HG02870 (cell line): ENCODE measurements at regions not wholly inside any gene's neighbourhood (a gene's known extent, or its start where the extent isn't known, plus 50 kb on each side); places are given as distances from the start of the nearest gene placed in this dataset.
A peak's percentile ranks its signal among the peaks of the same experiment; 100 is the strongest.

Source experiments
- ATAC-seq: cut with Tn5 transposase; IDR thresholded peaks from one replicate; pipeline ENCODE4 v1.9.1; 2021; ENCODE audit warnings: mild to moderate bottlenecking, moderate library complexity; ENCODE audit not compliant: unreplicated experiment

DNA sequence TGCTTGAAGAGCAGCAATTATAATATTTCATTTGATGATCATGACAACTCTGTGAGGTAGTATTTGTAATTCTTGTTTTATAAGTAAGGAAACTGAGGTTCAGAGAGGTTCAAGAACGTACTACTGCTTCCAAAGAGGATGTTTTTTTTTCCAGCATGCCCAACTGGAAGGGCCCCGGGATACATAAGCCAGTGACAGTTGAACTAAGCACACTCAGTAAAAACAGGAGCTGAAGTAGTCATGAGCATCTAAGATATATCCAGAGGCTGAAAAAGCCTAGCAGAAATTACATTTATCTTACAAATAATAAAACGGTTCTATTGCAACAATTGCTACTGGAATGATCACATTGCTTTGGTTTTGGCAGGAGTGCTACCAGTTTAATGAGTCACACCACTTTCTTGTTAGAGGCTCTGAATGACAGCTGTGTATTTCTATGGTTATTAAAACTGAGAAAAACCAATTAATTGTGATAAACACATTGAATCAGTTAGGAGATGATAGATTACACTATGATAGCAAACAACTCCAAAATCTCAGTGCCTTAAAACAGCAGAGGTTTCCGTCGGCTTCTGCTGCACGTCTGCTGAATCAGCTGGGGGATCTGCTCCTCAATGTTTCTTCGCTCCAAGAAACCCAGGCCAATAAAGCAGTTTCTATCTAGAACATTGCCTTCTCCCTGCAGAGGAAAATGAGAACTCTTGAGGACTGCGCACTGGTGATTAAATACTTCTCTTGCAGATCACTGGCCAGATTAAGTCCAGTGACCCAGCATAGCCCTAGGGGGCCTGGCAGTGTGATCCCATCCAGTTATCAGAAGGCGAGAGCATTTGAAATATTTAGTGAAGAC is 522.7 kb downstream of the PLPP3 start:
- ATAC-seq, result no peak

DNA sequence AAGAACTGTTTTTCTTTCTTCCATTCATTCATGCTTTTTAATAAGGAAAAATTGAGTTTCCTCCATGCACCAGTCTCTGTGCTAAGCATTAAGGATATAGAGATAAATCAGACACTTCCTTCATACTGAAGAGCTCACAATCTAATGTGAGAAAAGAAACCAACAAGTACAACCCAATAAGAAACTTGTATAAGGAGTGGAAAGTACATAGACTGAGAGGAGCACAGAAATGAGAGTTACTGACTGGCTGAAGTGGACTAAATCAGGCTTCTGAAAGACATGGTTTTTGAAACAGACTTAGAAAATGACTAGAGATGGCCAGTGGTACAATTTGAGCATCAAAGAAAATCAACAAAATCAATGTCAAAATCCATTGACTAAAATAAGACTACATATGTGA is 524.4 kb downstream of the PLPP3 start:
- no peak for ATAC-seq

DNA sequence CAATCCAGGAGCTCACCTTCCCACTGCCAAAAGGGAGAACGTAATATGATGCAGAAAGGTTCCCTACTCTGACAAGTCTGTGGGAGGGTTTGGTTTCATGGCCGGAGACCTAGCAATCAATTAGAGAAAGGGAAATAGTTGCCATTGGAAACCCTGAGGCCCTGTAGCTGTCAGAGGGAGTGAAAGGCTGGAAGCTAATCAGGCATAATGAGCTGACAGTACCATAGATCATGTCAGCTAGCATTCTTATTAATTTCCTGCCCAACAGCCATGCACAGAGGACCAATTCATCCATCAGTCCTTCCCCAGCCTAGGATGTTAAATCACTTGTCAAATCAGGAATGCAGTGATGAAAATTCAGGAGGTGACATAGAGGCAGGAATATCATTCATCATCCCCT is 527.3 kb downstream of the PLPP3 start:
- no peak for ATAC-seq

DNA sequence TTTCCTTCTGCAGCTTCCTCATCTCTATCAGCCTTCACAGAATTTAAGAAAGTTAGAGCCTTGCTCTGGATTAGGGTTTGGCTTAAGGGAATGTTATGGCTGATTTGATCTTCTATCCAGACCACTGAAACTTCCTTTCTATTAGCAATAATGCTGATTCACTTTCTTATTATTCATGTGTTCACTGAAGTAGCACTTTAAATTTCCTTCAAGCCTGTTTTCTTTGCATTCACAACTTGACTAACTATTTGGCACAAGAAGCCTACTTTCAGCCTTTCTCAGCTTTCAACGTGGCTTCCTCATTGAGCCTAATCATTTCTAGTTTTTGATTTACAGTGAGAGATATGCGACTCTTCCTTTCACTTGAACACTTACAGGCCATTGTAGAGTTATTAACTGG is 528.5 kb downstream of the PLPP3 start:
- ATAC-seq, result no peak

DNA sequence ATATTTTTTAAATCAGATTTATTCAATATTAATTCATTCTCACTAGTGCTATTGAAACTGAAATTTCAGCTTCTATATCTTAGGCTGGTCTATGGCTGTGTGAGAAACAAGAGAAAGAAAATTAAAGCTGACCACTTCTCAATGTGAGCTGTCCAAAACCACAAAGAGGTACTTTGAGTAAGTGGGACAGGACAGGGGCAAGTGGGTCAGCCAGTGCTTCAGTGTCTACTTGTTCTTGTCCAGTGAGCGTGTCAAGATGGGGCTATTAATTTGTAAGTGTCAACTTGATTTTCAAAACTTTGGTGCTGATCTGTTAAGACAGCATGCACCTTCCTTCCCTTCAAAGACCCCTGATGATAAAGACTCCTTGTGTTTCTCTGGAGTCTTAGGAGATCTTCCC is 533.9 kb downstream of the PLPP3 start:
- no peak for ATAC-seq

DNA sequence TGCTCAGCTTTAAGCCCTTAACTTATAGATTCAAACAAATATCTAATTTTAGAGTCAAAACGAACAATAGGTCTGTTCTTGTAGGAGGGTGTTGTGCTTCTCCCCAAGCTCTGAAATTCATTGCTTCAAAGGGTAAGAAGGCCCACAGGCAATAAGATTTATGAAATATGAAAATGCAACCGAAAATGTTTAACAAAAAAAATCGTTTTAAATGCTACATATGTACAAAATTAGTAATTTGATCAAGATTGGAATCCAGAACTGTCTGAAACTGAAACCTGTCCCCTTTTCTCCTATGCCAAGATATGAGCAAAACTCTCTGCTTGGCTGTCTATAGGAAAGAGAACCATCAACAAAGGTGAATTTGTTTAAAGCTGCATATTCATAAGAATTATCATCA is 534.3 kb downstream of the PLPP3 start:
- no peak for ATAC-seq

DNA sequence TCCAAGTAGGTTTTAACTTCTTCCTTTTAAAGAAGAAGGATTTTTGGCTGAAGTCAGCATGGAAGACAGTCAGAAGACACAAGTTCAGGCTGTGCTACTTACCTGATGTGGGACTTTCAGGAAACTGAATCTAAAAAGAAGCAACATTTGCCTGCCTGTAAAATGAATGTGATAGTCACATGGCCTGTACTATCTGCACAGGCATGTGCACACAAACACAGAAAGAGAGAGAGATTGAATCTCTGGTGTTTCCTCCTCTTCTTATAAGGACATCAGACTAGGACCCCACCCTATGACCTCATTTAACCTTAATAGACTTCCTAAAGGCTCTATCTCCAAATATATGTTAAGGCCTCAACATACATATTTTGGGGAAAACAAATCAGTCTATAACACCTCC is 542.9 kb downstream of the PLPP3 start:
- ATAC-seq, result no peak

DNA sequence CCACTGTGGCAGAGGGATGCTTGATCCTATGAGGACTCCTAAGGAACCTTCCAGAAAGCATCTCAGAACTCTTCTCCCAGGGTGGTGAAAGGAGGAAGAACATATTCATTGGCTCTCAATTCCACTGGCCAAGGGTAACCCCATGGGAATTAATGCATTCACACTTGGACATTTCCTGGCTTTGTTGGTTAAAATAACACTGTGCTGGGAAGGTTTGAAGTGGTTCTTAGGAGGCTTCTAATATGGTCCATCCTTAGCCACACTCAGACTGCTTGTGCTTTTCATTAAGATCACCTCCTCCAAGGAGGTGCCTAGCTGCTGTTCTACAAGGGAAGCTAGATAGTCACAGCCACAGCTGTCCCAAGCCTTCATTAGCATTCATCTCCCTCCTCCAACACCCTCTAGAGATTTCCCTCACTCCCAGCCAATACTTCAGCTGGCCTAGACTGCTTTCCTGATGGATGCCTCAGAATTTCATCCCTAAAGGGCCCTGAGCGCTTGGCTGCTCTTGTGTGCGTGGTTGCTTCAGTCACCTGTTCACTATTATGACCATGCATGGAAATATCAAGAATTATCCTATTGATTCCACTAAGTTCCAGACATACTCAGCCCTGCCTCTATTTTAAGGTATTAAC is 544.4 kb downstream of the PLPP3 start:
- ATAC-seq, result no peak

DNA sequence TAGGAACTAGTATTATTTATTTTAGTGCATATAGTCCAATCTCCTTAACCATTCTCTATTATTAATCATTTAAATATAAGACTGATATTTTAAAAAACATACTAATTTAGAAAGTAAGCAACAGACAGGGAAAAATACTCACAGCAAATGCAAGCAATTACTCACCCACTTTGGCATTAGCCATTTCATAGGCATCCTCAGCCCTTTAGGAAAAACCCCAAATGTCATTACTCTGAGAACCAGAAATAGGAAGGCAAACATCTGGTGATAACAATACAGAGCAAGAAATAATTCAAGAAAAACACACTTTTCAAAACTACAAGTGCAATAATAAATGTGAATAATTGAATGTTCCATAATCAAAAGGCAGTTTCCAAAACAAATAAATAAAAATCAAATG is 545.1 kb downstream of the PLPP3 start:
- no peak for ATAC-seq

DNA sequence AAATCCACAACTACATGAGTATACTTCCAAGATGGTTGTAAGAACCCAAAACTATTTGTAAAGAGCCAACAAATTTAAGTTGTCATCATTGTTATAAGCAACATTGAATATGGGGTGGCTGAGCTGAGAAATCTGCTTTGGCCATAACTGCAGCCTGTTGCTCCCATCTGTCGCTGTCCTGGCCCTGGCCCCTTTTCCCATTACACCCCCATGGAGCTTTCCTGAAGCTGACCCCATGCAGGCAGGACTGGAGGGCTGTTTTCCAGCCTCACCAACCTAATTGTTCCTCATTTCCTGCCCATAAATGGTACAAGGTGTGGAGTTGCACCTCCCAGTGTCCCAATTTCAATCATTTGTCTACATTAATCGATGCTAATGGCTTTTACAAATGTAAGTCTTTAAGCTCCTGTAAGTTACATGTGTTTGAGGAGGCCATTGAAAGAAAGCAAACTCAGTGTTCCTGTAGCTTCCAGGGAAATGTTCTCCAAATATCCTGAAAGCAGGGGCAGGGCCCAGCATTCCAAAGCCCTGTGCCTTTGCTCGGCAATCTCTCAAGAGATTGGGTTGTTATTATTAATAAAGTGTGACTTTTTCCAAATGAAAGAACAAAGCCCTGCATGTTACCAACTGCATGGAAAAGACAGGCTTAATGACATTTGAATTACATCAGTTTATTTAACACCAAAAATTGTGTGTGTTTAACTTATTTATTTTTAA is 545.9 kb downstream of the PLPP3 start:
- ATAC-seq, result no peak

DNA sequence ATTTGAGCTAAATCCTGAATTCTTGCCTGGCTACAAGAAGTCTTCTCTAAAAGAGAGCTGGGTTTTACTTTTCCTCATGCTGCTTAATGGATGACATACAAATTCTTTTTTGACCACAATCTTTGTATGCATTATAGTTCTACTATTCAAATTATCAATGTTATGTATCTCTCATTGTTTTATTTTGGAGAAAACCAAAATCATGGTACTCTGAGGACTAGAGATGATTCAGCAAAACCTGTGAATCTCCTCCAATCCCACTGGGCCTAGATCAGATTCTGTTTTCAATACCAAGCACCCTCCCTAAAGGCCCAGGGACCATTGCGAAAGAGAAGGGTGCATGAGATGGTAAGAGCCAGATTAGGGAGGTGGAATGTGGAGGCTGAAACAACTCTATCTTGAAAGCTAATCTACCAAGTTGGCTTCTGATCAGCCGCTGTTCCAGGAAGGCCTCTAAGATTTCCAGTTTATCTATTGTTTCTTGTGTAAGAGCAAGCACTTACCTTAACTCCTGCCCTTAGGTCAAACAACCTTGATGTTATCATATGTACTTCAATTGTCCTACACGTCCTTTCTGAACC is 547.2 kb downstream of the PLPP3 start:
- ATAC-seq, result no peak

DNA sequence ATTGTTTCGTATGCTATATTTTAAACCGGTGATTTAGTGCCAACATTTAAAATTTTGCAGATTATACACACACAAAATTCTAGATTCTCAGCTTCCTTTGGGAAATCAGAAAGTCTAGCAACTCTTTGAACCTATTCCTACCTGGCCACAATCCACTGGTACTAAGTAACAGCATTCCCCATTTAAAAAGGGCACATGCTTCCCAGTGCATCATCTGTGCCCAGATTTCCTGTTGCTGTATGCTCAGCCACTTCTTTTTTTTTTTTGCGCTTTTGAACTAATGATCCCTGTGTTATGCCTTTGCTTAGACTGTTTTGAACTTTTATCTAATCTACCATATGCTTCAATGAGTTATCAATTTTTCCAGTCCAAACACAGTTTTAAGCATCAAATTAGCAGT is 548.4 kb downstream of the PLPP3 start:
- ATAC-seq, result no peak

DNA sequence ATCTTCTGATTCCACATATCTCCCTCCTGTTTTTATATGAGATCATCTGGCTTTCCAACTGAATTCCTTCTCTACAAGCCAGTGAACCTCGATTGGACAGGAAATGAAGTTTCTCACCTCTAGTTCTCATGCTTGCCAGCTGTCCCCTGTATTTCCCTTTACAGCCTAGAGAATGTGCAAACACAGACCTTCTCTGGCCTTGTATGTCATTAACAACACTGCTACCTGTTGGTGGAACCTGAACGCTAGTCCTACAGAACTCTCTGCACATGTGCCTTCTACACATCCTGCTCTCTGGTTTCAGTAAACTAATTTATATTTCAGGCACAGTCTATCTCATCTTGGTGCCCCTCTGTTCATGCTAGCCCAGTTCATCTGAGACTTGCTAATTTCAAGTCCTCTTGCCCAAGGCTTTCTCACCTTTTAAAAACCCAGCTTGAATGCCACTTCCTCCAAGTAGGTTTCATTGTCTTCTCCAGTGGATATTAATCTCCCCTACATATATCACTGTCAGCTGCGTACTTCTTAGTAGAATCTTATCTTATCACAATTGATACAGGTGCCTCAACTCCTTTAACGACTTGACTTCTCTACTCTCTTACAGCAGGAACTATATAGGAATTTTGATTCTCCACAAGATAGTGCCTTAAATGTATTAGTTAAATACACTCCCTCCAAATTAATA is 549.9 kb downstream of the PLPP3 start:
- no peak for ATAC-seq

DNA sequence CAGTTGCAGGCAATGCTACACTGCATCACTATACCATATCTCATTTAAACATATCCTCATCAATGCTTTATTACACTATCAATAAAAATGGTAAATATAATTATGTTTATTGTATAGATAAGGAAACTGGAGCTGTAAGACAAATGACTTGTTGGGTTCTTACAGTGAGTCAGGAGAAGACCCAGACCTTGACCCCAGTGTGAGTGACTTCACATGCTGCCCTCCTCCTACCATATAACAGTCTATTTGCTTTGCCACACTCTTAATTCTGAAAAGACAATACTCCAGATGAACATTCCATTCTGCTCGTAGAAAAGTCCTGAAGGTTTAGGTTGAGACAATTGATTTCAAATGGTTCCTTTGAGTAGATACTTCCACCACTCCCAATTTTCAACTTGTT is 550.5 kb downstream of the PLPP3 start:
- ATAC-seq, result no peak

DNA sequence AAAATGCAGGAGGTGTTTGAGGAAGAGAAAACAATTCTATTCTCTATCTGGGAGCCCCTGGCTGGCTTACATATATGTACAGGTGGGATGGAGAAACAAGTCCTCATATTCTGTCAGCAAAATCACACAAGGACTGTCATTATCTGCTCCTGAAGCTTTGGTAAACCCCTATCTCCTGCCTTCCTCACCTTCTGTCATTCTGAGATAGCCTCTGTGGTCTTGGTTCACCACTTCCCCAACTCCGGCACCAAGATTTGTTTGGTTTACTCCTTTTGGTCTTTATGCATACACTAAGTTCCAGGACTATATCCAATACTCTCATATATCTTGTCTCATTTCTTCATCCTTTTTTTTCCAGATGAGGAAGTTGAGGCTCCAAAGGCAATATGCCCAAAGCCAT is 551.1 kb downstream of the PLPP3 start:
- ATAC-seq, result peak; percentile 65

DNA sequence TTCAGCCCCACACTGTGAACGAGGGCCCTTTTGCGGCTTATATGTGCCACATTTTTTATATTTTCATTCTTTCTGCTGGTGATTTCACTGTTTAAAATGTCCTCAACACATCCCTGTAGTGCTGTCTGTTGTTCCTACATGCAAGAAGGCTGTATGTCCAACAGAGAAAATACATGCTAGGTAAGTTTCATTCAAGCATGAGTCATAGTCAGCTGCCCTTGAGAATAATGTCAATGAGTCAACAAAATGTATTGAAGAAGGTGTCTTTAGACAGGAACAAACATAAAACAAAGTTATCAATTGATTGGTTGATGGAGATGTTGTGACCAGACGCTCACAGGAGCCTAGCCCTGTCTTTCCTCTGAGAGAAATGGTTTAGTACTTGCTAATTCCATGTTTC is 553.4 kb downstream of the PLPP3 start:
- ATAC-seq, result no peak

DNA sequence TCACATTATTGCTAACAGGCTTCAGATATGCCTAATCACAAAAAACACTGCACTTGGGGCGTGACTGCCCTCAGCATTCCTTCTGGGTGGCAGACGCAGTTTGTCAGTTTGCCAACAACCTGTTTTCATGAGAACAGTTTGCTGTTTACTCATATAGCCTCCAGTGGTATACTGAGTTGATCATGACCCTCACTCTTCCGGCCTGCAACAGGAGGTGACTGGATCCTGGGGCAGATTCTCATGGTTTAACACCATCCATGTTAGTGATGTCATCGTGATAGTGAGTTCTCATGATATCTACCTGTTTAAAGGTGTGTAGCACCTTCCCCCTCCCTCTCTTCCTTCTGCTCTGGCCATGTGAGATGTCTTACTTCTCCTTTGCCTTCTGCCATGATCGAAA is 555.2 kb downstream of the PLPP3 start:
- ATAC-seq, result no peak

DNA sequence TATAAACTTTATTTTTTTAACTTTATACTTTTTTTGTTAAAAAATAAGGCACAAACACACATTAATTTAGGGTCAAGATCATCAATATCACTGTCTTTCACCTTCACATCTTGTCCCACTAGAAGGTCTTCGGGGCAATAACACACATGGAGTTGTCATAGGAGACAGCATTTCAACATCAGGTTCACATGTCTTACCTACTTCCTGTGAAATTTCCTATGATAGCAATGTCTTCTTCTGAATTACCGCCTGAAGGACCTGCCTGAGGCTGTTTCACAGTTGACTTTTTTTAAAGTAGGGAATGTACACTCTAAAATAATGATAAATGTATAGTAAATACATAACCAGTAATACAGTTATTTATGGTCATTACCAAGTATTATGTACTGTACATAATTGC is 559.4 kb downstream of the PLPP3 start:
- no peak for ATAC-seq

DNA sequence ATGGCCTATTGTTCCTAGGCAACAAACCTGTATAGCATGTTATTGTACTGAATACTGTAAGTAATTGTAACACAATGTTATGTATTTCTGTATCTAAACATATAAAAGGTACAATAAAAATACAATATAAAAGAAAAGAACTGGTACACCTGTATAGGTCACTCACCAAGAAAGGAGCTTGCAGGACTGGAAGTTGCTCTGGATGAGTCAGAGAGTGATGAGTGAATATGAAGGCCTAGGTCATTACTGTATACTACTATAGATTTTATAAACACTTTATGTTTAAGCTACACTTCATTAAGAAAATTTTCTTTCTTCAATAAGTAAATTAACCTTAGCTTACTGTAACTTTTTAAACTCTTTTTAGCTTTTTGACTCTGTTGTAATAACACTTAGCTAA is 559.9 kb downstream of the PLPP3 start:
- ATAC-seq, result no peak

DNA sequence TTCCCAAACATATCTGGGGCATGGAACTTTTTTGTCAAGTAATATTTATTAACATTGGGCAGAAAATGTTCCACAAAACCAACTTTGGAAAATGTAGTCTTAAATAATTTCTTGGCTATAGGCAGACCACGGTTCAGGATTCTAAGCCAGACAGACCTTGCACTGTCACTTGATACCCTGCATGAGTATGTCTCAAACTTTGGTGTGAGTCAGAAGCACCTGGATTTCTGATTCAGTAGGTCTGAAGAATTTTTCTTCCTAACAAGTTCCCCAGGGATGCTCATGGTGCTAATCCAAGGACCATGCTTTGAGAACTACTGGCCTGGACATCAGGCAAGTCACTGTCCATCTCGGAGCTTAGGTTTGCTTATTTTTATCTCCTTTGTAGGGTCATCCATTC is 562.0 kb downstream of the PLPP3 start:
- ATAC-seq, result no peak

DNA sequence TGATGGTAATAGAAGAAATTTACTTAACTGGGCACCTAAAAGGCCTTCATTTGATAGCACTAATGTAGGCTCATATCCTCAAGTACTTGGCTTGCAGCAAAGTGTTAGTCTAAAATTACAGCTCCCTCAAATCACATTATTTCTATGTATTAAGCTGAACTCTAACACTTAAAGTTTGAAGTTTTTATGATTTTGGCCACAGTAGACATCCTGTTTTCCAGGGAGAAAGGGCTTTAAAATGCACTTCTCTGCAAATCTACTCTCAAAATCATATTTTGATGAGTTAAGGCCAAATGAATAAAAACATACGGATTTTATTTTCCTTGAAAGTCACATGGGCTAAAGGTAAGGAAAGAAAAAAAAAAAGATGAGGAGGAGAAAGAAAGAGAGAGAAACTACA is 575.5 kb downstream of the PLPP3 start:
- no peak for ATAC-seq
